Gastroesophageal sphincter (tissue), 3 donors: ENCODE measurements at regions not wholly inside any gene's neighbourhood (a gene's known extent, or its start where the extent isn't known, plus 50 kb on each side); places are given as distances from the start of the nearest gene placed in this dataset.

Experiments used
- CTCF ChIP-seq, 4 experiments: fragments of 200-600 bp in 2 of 4; fragments of 450-650 bp in 2 of 4; sonication (generic) in 1 of 4; IDR thresholded peaks; one replicate each; pipeline ENCODE4 v1.5.1; 2017 to 2019; ENCODE audit warnings: antibody characterized with exemption in 4 of 4, mild to moderate bottlenecking in 2 of 4, moderate library complexity in 2 of 4
- EP300 ChIP-seq: sonication (generic); formaldehyde crosslinking; IDR thresholded peaks from one replicate; pipeline ENCODE4 v1.6.1; 2017; ENCODE audit warnings: antibody characterized with exemption, mild to moderate bottlenecking
- POLR2A ChIP-seq, 2 donors: fragments of 450-650 bp; IDR thresholded peaks; one replicate each; pipeline ENCODE4 v1.6.1; 2017; ENCODE audit warnings: antibody characterized with exemption in 2 of 2, mild to moderate bottlenecking in 2 of 2, moderate library complexity in 1 of 2

DNA sequence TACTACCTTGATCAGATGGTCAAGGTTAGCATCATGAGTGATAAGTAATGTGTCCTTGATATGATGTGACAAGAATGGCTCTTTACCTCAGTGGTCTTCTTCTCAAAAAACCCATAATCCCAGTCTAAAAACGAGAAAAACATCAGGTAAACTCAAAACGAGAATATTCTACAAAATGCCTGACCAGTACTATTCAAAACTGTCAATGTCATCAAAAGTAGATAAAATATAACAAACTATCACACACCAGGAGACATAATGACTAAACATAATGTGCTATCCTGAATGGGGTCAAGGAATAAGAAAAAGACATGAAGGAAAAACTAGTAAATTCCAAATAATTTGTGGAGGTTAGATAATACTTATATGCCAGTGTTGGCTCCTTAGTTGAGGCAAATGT is 85.2 kb upstream of the PDHA2 start:
- no peak for TF ChIP-seq CTCF (IDR thresholded peaks at IDR 0.05)
- no peak for TF ChIP-seq EP300
- TF ChIP-seq POLR2A (IDR thresholded peaks at IDR 0.05), result no peak
